ENCODE measurements at regions not wholly inside any gene's neighbourhood (a gene's known extent, or its start where the extent isn't known, plus 50 kb on each side); places are given as distances from the start of the nearest gene placed in this dataset.

GRCh38 chr15:99507504-99508310 lies 58.1 kb upstream of the MEF2A start:
- ATAC-seq (ENCODE audit: low read depth) (no peak), DNase-seq (peak; percentile 47)
- H3K27me3 ChIP-seq (replicated peaks in 1 of 4; ENCODE audit: control extremely low read depth in 1 of 4, control insufficient read depth in 3 of 4, insufficient read depth in 4 of 4, low read length in 3 of 4), result no peaks in the 10 kb centered on the region
- no peaks in the 10 kb centered on the region for H4K20me1 ChIP-seq (ENCODE audit: control insufficient read depth, insufficient read depth, low read length, poor library complexity, severe bottlenecking)
- Mint-ChIP-seq H3K27ac (peak overlapping the region; percentile 86), H3K4me1 (peaks cover 91% of the 10 kb centered on the region), H3K9me3 (ENCODE audit: insufficient read depth) (no peaks in the 10 kb centered on the region), H3K27me3 (no peaks in the 10 kb centered on the region), H3K4me3 (peak overlapping the region; percentile 79)
- WGBS (ENCODE audit: insufficient coverage), result 25% methylated on average over 18 of the region's 24 CpGs
- H3K79me2 ChIP-seq (ENCODE audit: control insufficient read depth, insufficient read depth, low read length), result no peaks in the 10 kb centered on the region
- H3K27ac ChIP-seq (ENCODE audit: low read length in 2 of 2), result peak overlapping the region; percentile 50 to 90
- intact Hi-C loops (cut with micrococcal nuclease), result no loop called here
- CTCF ChIA-PET, result interaction anchor here (0.6 to 1.6 kb wide), 5 partner anchors 20 to 197 kb away, joined by 3 to 7 read pairs (median 5); no protein-coding TSS in a partner anchor
- H3K4me2 ChIP-seq (replicated peaks; ENCODE audit: low read depth, low read length, poor library complexity, severe bottlenecking), result peak overlapping the region; percentile 78
- POLR2A ChIA-PET, result interaction anchor here (1.6 to 2.1 kb wide), 2 partner anchors 58 to 60 kb away, joined by 4 to 14 read pairs; partner anchors contain the start of gene MEF2A
- peak overlapping the region; percentile 19 for H3K9ac ChIP-seq (ENCODE audit: low read length)
- peaks cover 87 to 88% of the 10 kb centered on the region in 2 donors for H3K4me1 ChIP-seq (ENCODE audit: control insufficient read depth in 2 of 2, insufficient read depth in 2 of 2, low read length in 2 of 2)
- H3K36me3 ChIP-seq (replicated peaks in 1 of 2; ENCODE audit: control extremely low read depth in 1 of 2, control insufficient read depth in 1 of 2, extremely low read depth in 1 of 2, insufficient read depth in 2 of 2, low read length in 1 of 2), result no peaks in the 10 kb centered on the region
- peak overlapping the region in 1 of 5 experiments; percentile 5 for H3K4me3 ChIP-seq (ENCODE audit: control extremely low read depth in 1 of 5, extremely low read depth in 1 of 5, insufficient read depth in 1 of 5, low read depth in 2 of 5, low read length in 4 of 5)
- no peak for TF ChIP-seq CTCF (IDR thresholded peaks at IDR 0.05)
- no peak for TF ChIP-seq EZH2 (IDR thresholded peaks at IDR 0.05; ENCODE audit: borderline replicate concordance, insufficient read depth, low read depth, low read length, poor library complexity, severe bottlenecking)
- peak overlapping the region; percentile 67 for H2AFZ ChIP-seq (ENCODE audit: insufficient read depth, low read depth, low read length, poor library complexity, severe bottlenecking)
- H3K9me3 ChIP-seq (ENCODE audit: control extremely low read depth in 1 of 3, control insufficient read depth in 2 of 3, insufficient read depth in 1 of 3, low read length in 2 of 3), result peaks cover 0 to 4% (median 0%) of the 10 kb centered on the region in 3 donors

GRCh38 chr15:99508311-99508645 lies 57.5 kb upstream of the MEF2A start:
- H3K27ac Mint-ChIP-seq, result peak overlapping the region; percentile 86
- Histone ChIP-seq H4K20me1 (ENCODE audit: control insufficient read depth, insufficient read depth, low read length, poor library complexity, severe bottlenecking) (no peaks in the 10 kb centered on the region), H3K4me3 (ENCODE audit: control extremely low read depth in 1 of 5, extremely low read depth in 1 of 5, insufficient read depth in 1 of 5, low read depth in 2 of 5, low read length in 4 of 5) (no peak overlapping the region), H3K79me2 (ENCODE audit: control insufficient read depth, insufficient read depth, low read length) (no peaks in the 10 kb centered on the region), H3K27me3 (replicated peaks in 1 of 4; ENCODE audit: control extremely low read depth in 1 of 4, control insufficient read depth in 3 of 4, insufficient read depth in 4 of 4, low read length in 3 of 4) (no peaks in the 10 kb centered on the region), H3K4me2 (replicated peaks; ENCODE audit: low read depth, low read length, poor library complexity, severe bottlenecking) (peak overlapping the region; percentile 78), H2AFZ (ENCODE audit: insufficient read depth, low read depth, low read length, poor library complexity, severe bottlenecking) (peak overlapping the region; percentile 67), H3K36me3 (replicated peaks in 1 of 2; ENCODE audit: control extremely low read depth in 1 of 2, control insufficient read depth in 1 of 2, extremely low read depth in 1 of 2, insufficient read depth in 2 of 2, low read length in 1 of 2) (no peaks in the 10 kb centered on the region), H3K27ac (ENCODE audit: low read length in 2 of 2) (peak overlapping the region; percentile 50 to 90), H3K9ac (ENCODE audit: low read length) (peak overlapping the region; percentile 19), H3K4me1 (ENCODE audit: control insufficient read depth in 2 of 2, insufficient read depth in 2 of 2, low read length in 2 of 2) (peaks cover 85% of the 10 kb centered on the region in 2 donors), H3K9me3 (ENCODE audit: control extremely low read depth in 1 of 3, control insufficient read depth in 2 of 3, insufficient read depth in 1 of 3, low read length in 2 of 3) (peaks cover 0 to 6% (median 0%) of the 10 kb centered on the region in 3 donors)
- no peak for TF ChIP-seq CTCF (IDR thresholded peaks at IDR 0.05)
- no peak for TF ChIP-seq EZH2 (IDR thresholded peaks at IDR 0.05; ENCODE audit: borderline replicate concordance, insufficient read depth, low read depth, low read length, poor library complexity, severe bottlenecking)
- no peaks in the 10 kb centered on the region for H3K27me3 Mint-ChIP-seq
- ATAC-seq (ENCODE audit: low read depth) (no peak), DNase-seq (no peak)
- intact Hi-C loops (cut with micrococcal nuclease), result no loop called here
- H3K4me3 Mint-ChIP-seq, result peak overlapping the region; percentile 79
- no peaks in the 10 kb centered on the region for H3K9me3 Mint-ChIP-seq (ENCODE audit: insufficient read depth)
- CTCF ChIA-PET, result interaction anchor here (0.6 kb wide), 1 partner anchor 80 kb away, joined by 3 read pairs; no protein-coding TSS in a partner anchor
- WGBS (ENCODE audit: insufficient coverage), result 31% methylated on average over 4 of the region's 6 CpGs
- POLR2A ChIA-PET, result interaction anchor here (2.1 kb wide), 1 partner anchor 57 kb away, joined by 14 read pairs; the partner anchor contains the start of gene MEF2A
- peaks cover 91% of the 10 kb centered on the region for H3K4me1 Mint-ChIP-seq
